ENCODE measurements at regions not wholly inside any gene's neighbourhood (a gene's known extent, or its start where the extent isn't known, plus 50 kb on each side); places are given as distances from the start of the nearest gene placed in this dataset.

DNA sequence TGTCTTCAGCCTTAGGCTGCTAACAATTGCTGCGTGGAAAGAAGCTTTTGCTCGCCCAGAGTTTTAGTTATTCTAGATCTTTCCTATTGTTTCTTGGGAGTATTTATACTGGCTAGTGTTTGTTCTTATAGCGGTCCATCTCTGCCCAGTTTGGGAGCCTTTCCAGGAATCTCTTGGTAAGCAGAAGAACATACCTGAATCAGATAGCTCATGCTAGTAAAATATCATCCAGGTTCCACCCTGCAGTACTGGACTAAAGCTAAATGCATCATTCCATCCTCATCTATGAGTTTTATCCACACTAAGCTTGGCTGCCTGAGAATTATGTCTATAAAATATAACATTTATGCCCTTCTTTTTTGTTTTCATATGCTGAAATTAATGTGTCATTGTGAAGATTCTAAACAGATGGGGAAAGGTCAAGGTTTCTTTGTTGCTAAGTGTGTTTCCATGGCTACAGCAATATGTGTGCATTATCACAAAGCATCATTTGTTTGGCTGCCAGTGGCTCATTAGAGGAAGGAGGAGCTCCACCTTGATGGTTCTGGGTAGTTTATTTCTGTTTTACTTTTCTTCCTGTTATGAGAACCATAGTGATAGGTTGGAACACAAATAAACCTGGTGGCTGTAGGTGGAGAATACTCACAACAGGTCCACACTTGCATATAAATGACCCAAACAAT, 182.8 kb downstream of the PIK3C3 start:
- DNase-seq (ENCODE audit: low spot score): no peak

DNA sequence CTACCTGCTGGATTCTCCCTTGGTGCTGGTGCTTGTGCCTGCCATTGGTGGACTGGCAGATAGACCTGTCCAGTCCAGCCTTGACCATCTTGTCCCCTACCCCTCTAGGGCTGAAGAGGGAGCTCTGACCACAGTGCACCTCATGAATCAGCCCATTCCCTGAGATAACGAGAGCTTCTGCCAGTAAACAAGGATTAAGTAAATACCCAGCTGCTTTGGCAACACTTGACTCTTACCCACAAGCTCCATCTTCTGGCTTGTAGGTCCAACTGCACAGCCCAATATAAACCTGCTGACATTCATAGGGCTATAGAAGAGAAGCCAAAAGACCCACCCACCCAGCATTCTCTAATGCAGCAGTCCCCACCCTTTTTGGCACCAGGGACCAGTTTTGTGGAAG, 186.4 kb downstream of the PIK3C3 start:
- no peak for DNase-seq (ENCODE audit: low spot score)

DNA sequence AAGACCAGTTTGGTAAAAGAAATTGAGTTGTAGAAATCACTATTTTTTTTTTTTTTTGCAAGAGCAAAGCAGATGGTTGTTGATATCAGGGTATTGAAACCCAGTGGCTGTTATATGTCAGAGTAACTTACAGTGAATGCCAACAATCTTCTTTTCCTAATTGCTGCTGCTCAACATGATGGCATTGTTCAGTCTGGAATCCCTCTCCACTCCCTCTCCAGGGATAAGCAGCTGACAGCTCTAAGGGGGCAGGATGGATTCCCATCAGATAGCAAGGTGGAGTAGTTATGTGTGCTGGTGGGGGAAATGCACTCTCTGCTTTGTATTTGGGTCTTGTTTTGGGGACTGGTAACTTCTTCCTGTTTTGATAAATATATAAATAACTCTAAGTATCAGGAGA, 200.0 kb downstream of the PIK3C3 start:
- DNase-seq (ENCODE audit: low spot score): no peak

DNA sequence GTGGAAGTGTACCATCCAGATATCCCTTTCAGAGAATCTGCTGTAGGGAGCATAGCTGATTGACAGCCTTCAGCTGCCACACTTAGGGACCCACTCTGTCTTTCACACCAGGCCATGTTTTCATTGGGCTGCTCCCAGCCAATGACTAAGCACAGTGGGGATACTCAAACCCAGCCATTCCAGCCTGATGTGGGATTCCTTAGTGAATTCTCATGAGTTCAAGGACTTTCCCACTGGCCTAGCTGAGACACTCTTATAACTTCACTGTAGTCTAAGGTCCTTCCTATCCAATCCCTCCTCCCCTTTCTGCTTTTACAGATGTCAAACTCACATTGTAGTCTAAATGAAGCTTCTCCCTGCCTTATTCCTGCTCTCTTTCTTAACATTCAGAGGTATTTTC, 201.2 kb downstream of the PIK3C3 start:
- DNase-seq (ENCODE audit: low spot score): no peak

DNA sequence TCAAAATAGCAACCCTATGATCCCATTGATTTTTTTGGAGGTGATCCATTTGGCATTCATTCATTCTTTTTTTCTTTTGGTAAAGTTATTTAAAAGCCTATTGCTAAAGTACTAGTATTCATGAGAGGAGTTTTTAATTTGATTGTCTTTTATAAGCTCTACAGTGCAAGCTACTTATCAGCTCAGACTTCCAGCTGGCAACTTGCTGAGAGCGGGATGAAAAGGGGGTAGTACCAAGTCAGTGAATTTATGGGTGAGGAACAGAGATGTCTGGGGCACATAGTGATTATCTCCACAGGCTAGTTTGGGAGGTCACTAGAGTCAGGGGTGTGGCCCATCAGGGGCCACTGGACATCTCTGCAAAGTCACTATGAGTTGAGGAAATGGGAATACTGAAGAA, 202.4 kb downstream of the PIK3C3 start:
- DNase-seq (ENCODE audit: low spot score): no peak

DNA sequence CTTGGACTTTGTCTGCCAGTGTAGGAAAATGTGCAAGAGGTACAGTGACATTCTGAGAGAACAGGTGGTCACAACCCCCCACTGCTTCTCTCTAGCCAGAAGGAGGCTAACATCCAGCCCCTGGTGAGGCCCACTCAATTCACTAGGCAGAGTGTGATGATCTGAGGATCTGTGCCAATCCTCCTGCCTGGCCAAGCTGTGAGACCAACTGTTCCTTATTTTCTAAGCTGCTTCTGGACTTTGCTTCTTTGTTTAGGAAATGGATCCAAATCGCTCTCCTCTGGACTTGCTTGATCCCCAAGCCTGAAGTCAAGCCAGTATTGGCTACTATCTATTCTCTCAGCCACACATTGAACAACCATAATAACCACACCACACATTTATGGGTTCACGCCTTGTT, 202.8 kb downstream of the PIK3C3 start:
- no peak for DNase-seq (ENCODE audit: low spot score)

DNA sequence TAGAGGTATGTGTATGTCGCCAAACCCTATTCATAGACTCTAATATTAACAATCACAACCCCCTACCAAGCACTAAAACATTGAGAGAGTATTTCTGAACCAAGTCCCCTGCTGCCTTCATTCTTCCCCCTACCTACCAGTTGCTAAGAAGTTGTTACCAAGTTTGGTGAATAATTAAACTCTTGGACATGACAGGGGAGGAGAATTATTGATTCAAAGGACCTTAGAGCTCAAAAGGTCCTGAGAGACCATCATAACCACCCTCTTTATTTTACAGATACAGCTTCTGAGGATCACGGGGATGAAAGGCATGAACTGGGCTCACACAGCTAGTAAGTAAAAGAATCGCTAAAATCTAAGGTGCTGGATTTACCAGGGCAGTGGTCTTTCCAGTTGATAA, 204.1 kb downstream of the PIK3C3 start:
- DNase-seq (ENCODE audit: low spot score): no peak

DNA sequence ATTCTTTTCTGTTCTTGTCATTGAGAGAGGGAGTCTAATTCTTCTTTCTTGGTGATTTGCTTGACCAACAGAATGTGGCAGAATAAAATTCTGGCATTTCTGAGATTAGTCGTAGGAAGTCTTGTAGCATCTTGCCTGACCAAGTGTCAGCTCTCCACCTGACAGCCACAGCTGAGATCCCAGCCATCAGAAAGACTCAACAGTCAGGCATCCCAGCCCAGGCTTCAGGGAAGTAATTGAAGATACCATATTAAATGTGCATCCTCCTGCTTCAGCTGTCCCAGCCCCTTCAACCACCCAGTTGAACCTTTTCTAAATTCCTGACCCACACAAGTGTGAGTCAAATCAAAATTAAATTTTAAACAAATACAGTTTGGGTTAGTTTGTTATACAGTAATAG, 208.3 kb downstream of the PIK3C3 start:
- DNase-seq (ENCODE audit: low spot score): no peak

DNA sequence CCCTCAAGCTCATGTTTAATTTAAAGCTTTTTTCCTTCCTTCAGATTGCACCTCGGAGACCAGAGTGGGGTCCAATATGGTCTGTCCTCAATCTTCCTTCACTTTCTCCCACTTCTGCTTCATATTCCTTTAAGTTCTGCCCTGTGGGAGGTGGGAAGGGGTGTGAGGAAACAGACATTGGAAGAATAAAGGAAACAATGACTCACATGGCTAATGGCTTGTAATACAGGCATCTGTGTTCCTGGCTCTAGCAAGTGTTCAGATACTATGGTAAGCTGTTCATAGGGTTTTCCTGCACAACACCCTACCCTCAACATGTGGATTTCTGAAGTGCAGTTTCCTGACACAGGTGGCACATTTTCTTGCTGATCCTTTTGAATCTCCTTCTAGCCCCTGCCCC, 209.5 kb downstream of the PIK3C3 start:
- no peak for DNase-seq (ENCODE audit: low spot score)

DNA sequence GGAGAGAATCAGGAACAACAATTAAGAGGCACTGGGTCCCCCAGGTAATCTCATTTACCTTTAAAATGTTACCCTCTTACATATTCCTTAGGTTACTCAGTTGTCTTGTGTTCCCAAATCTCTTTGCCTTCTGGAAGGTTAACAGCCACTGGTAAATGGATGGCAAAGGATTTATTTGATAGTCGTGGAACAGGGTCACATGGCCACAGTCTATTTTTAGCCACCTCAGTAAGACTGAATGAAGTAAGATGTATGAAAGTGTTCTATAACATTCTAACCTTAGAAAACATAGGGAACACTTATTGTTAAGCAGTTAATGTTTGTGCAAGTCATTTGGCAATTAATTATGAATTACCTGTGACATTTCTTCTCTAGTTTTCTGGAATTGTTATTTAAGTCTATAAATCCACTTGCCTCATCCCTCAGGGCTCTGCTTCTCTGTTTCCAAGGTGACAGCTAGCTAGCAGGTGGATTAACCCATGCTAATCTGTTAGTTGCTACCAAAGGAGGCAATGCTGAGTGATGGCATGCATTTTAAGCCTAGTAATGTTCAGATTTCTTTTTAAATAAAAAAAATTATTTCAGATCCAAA, 211.0 kb downstream of the PIK3C3 start:
- no peak for DNase-seq (ENCODE audit: low spot score)

DNA sequence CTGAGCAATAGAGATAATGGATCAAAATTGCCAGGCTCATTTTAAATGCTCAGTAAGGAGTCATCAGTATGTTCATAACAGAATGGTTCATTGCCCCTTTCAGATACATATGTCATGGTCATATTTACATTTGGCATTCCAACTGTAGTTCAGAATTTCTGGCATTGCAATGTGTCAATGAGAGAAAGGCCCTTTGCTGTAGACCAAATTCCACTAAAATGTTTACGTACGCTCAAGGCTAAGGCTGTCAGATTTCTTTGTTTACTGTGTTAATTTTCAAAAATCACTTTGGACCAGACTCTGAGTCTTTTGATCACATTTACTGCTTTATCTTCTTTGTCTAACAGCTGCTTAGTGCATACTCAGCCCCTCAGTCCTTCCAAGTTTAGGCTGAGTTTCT, 213.5 kb downstream of the PIK3C3 start:
- no peak for DNase-seq (ENCODE audit: low spot score)

DNA sequence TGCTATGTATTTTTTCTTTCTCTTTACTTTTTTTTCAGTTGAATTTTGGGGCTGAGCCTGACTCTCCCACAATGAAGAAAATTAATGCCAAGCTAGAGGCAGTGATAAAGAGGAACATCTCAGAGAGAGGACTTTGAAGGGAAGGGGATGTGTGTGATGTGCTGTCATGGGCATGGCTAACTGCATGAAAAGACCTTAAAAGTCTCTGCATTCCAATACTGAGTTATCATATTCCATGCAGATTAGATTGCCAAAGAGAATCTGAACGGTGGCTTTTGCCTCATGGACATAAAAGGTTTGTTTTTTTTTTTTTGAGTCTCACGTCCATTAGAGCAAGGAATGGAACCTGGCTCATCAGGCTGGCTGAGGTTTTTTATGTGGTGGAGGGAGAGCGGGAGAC, 213.9 kb downstream of the PIK3C3 start:
- no peak for DNase-seq (ENCODE audit: low spot score)

DNA sequence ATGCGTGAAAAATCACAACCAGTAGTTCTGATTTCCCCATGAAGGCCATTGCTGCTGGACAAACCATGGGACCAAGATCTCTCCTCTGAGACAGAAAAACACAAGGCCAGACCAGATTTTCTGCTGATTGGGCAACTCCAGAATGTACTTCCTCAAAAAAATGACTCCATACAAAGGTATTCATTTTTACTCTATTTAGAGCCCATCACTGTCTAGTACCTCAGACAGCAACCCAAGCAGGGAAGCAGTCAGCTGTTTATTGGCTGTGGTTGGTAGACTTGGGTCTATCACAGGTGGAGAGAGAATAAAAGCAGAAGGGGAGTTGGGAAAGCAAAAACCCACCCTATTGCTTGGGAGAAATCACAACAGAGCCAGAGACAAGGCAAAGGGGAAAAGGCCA, 219.9 kb downstream of the PIK3C3 start:
- no peak for DNase-seq (ENCODE audit: low spot score)

DNA sequence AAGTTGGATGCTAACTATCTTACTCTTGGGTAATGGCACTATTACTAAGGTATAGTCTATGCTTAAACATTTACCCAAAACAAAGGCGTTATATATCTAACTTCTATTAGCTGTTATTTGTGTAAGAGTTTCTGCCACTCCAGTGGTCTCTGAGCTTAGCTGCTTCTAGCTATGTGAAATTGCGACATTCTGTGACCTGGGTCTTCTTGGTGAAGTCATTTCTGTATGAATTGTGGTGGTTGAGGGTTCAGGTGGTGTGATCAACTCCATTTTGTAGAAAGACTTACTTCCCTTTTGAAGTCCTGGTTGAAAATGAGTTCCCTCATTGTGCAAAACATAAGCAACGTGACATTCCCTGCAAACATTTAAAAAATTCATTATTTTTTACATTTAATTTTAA, 221.6 kb downstream of the PIK3C3 start:
- no peak for DNase-seq (ENCODE audit: low spot score)

DNA sequence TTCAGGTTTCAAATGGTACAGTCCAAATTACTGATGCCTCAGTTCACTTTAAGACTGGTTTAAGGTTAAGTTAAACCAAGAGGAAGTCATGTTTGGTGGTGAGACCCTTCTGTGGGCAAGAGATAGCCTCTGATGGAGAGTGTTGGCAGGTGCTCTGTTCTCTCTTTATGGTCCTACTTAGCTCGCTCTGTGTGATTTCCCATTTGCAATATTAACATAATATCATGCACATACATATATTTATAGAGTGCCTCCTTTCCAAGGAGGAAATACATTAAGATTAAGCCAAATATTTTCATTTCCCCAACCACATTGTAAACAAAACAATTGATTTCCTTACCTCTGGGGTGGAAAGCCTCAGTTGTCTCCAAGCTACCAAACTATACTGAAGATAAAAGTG, 222.4 kb downstream of the PIK3C3 start:
- DNase-seq (ENCODE audit: low spot score): no peak

DNA sequence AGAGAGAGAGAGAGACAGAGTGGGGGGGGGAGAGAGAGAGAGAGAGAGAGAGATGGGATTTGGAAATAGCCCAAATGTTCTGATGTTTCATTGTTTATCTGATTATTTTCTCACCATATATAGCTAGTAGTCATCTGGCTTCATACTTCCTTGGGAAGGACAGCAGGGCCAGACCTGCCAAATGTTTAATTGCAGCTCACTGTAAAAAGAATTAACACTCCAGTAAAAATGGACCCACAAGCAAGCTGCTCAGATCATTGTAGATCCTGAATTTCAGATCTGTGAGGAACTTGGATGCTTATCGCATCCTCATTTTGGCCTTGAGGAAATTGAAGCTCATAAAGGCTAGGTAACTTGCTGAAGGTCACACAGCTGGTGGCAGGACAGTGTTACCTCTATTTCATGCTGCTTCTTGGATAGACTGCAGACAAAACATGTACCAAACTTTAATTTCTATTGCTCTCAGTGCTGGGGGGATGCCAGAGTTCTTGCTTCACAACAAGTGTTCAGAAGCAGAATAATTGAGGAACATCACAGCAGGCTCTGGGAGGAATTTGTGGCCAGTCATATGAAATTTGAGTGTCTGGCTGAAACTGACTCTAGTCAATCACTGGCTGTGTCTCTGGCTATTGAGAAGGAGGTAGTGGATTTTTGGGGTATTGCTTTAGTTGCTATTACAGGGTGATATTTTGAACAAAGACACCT, 223.5 kb downstream of the PIK3C3 start:
- no peak for DNase-seq (ENCODE audit: low spot score)

DNA sequence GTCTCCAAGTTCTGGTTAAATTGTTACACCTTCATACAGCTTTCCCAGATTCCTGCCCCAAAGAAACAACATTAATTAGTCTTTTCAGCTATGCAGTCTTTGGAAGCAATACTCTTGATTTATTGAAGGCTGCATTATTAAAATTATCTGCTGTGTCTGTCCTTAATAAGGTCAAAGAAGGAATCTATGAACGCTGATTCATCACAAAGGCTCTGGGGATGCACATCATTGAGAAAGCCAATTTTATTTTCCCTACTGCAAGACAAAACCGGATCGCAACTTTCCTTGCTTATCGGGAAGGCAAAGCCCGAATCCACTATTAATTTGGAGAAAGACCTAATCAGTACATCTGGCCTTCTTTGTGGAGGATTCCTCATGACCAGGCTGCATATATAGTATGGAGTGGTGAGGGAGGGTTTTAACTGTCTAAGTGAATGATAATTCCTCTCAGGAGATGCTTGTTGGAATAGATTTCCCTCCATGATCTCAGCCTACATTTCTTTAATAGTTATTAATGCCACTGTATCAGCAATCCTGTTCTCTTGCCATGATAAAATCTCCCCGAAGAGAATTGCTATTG, 224.6 kb downstream of the PIK3C3 start:
- DNase-seq (ENCODE audit: low spot score): no peak

DNA sequence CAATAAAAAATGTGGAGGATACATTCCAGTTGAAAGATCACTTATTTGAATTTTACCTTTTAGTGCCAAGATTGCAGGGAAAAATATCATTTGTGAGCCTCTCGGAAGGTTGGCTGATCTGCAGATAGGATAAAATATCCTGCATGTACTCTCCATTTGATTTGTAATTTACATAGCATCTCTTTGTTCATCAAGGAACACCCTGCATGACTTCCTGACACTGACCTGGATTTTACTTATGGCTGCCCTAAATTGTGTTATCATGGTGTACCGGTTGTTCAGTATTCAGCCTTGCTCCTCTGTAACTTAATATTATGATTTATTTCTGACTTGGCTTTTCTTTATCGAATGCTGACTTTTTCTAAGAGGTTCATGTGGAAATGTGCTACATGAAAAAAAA, 226.4 kb downstream of the PIK3C3 start:
- DNase-seq (ENCODE audit: low spot score): no peak

DNA sequence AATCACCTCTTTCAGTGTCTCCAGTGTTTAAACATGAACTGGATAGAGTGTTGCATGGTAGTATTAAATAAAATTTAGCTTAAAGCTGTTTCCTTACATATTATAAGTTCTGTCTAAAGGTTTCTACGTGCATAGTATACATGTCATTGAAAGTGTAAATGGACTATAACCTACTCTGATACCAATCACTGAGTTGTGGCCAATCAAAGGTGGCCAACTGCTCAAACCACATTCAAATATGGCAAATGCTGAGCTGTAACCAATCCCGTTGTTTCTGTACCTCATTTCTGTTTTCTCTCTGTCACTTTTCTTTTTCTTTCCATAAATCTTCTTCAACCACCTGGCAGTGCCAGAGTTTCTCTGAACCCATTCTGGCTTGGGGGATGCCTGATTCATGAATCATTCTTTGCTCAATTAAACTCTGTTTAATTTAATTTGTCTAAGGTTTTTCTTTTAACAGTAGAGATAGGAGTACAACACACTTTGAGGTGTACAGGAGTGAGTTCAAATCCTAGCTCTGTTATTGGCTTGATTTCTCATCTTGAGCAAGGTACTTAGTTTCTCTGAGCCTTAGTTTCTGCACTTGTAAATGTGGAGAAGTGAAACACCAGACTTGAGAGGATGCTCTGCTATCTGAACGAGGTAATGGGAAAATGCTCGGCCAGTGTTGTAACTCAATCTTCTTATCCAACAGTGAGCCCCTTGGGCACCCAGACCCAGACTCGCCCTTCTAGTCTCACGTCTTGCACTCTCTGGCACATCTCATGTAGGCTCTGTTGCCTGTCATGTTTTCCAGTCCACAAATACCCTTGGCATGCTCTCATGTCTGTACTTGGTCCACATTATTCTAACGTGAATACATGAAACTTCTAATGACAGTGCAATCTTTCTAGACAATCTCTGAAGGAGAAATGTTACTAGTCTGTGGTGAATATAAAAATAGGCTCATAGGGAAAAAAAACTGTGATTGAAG, 228.0 kb downstream of the PIK3C3 start:
- no peak for DNase-seq (ENCODE audit: low spot score)

DNA sequence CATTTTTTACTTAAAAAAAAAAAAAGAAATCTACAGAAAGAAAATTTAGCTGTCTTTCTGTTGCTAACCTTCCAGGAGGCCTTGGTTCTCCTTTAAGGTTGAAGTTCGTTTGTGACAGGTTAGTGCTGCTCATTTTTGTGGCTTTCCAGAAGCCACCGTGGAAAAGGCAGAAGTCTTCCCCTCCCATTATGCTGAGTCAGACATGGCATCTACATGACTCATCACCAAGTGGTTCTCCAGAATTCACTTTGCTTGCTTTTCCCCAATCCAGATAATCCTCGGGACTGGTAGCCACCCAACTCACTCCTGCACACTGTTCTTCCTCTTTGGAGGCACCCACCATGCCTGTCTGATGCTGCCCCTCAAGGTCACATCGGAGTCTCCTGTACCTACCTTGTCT, 228.7 kb downstream of the PIK3C3 start:
- DNase-seq (ENCODE audit: low spot score): no peak

DNA sequence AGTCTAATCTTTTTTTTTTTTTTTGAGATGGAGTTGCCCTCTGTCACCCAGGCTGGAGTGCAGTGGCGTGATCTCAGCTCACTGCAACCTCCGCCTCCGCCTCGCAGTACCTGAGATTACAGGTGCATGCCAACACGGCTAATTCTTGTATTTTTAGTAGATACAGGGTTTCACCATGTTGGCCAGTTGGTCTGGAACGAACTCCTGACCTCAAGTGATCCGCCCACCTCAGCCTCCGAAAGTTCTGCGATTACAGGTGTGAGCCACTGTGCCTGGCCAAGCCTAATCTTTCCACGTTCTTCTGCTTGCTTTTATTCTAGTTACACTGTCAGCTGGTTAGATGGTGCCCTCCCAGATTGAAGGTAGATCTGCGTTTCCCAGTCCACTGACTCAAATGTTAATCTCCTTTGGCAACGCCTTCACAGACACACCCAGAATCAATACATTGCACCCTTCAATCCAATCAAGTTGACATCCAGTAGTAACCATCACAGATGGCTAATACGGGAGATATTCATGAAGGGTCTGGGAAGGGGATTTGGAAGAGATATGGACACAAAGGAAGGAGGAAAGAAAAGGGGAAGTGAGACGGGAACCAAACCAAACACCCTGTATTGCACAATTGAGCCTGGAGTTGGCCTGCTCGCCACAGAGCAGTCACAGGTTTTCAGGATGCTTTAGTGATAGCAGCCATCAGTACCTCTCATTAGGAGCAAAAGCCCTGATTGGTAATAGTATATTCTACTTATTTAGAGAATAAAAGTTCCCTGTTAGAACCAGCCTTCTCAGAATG, 229.8 kb downstream of the PIK3C3 start:
- no peak for DNase-seq (ENCODE audit: low spot score)

Data from ureter (tissue), 1 donor.